Smooth muscle cell (in vitro differentiated cells): ENCODE measurements at regions not wholly inside any gene's neighbourhood (a gene's known extent, or its start where the extent isn't known, plus 50 kb on each side); places are given as distances from the start of the nearest gene placed in this dataset.

Source experiments
- DNase-seq: peaks from one replicate; lab custom pipeline; 2025; ENCODE audit not compliant: unreplicated experiment; lab: John Stamatoyannopoulos, UW
- H2AFZ ChIP-seq: fragments of 200-600 bp; sonication (generic); 2 replicates; pipeline ENCODE4 v1.6.0; 2016; ENCODE audit warnings: antibody characterized with exemption, low read depth, mild to moderate bottlenecking
- H3F3A ChIP-seq: fragments of 200-600 bp; sonication (generic); 2 replicates; pipeline ENCODE4 v1.6.0; 2017; ENCODE audit warnings: antibody characterized with exemption, low read depth
- H3K27ac ChIP-seq: fragments of 200-600 bp; sonication (generic); 2 replicates; pipeline ENCODE4 v1.5.1; 2016; ENCODE audit warnings: low read depth, mild to moderate bottlenecking
- H3K27me3 ChIP-seq: fragments of 200-600 bp; sonication (generic); 2 replicates; pipeline ENCODE4 v1.6.1; 2016; ENCODE audit warnings: low read depth, mild to moderate bottlenecking
- H3K36me3 ChIP-seq: fragments of 200-600 bp; sonication (generic); 2 replicates; pipeline ENCODE4 v1.5.1; 2016; ENCODE audit warnings: low read depth
- H3K4me1 ChIP-seq: fragments of 200-600 bp; sonication (generic); 2 replicates; pipeline ENCODE4 v1.5.1; 2016; ENCODE audit warnings: low read depth
- H3K4me2 ChIP-seq: fragments of 200-600 bp; sonication (generic); 2 replicates; pipeline ENCODE4 v1.6.0; 2016; ENCODE audit warnings: mild to moderate bottlenecking
- H3K4me3 ChIP-seq: fragments of 200-600 bp; sonication (generic); 2 replicates; pipeline ENCODE4 v1.5.1; 2016; ENCODE audit warnings: mild to moderate bottlenecking
- H3K79me2 ChIP-seq: fragments of 200-600 bp; sonication (generic); 2 replicates; pipeline ENCODE4 v1.6.0; 2016; ENCODE audit warnings: low read depth, mild to moderate bottlenecking
- H3K9ac ChIP-seq: fragments of 200-600 bp; sonication (generic); 2 replicates; pipeline ENCODE4 v1.6.0; 2016; ENCODE audit warnings: low read depth
- H3K9me3 ChIP-seq: fragments of 200-600 bp; sonication (generic); replicated peaks from 2 replicates; pipeline ENCODE4 v1.5.1; 2016; ENCODE audit warnings: low read depth
- H4K20me1 ChIP-seq: fragments of 200-600 bp; sonication (generic); 2 replicates; pipeline ENCODE4 v1.6.0; 2016; ENCODE audit warnings: low read depth
- WGBS: methylation state at CpG from one replicate; pipeline ENCODE4 v1.1.7; 2016; ENCODE audit warnings: low lambda C conversion rate; 5-methylcytosine and 5-hydroxymethylcytosine counted together
- TF ChIP-seq, protein P1 (sequence below): fragments of 200-600 bp; sonication (generic); IDR thresholded peaks from 2 replicates; pipeline ENCODE4 v1.5.1; 2017; ENCODE audit warnings: borderline replicate concordance, mild to moderate bottlenecking, antibody characterized with exemption; ENCODE audit not compliant: insufficient read depth, poor library complexity, severe bottlenecking

DNA sequence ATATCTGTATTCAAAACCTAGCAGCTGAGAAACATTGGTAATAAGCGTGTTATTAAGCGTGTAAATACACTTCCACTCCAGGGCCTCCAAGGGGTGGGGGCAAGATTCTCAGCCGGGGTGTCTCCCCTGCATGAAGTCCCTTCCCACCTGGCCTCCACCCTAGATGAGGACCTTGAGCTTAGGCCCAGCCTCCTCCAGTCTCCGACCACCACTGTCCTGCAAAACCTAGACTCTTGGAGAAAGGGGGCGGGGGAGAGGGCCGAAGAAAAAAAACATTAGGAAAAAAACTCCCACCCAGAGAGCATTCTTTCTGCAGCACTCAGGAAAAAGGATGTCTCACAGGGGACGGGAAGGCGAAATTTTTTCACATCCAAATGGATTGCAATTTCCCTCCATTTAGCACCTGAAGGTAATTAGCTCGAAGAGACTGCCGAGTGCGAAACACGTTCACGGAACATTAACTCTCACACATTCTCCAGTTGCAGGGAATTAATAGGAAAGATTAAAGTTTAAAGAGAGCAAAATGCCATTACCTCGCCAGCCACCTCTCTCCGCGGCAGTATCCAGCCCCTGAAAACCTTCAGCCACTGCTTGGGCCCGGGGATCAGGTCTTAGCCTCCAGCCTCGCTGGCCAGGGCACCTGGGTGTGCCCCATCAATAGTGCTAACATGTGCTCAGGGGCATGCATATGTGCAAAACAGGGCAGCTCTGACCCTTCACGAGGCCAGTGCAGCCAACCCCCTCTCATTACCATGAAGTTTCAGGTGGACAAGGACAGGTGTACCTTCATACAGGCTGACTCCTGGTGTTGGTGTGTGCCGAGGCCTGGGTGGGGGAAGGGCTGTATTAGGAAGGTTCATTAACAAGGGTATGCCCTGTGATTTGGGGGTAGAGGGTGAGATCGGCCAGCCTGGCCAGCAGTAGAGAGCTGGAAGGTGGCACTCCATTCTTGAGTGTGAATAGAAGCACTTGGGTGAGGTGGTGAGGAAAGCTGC lies 77.2 kb downstream of the HIF1AN start:
- H3K36me3 ChIP-seq = no peaks in the 10 kb centered on the region
- TF ChIP-seq, protein P1, sequence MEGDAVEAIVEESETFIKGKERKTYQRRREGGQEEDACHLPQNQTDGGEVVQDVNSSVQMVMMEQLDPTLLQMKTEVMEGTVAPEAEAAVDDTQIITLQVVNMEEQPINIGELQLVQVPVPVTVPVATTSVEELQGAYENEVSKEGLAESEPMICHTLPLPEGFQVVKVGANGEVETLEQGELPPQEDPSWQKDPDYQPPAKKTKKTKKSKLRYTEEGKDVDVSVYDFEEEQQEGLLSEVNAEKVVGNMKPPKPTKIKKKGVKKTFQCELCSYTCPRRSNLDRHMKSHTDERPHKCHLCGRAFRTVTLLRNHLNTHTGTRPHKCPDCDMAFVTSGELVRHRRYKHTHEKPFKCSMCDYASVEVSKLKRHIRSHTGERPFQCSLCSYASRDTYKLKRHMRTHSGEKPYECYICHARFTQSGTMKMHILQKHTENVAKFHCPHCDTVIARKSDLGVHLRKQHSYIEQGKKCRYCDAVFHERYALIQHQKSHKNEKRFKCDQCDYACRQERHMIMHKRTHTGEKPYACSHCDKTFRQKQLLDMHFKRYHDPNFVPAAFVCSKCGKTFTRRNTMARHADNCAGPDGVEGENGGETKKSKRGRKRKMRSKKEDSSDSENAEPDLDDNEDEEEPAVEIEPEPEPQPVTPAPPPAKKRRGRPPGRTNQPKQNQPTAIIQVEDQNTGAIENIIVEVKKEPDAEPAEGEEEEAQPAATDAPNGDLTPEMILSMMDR = no peak
- no peak overlapping the region for H3K27ac ChIP-seq
- H3K27me3 ChIP-seq = peaks cover 53% of the 10 kb centered on the region
- H3K9me3 ChIP-seq = no peaks in the 10 kb centered on the region
- H3K4me2 ChIP-seq = no peak overlapping the region
- H3K79me2 ChIP-seq = no peaks in the 10 kb centered on the region
- H3K9ac ChIP-seq = no peak overlapping the region
- H3K4me3 ChIP-seq = no peak overlapping the region
- no peak for DNase-seq
- no peaks in the 10 kb centered on the region for H3F3A ChIP-seq
- no peaks in the 10 kb centered on the region for H3K4me1 ChIP-seq
- no peak overlapping the region for H2AFZ ChIP-seq
- H4K20me1 ChIP-seq = no peaks in the 10 kb centered on the region
- WGBS = 87% methylated on average over 21 of the region's 21 CpGs

DNA sequence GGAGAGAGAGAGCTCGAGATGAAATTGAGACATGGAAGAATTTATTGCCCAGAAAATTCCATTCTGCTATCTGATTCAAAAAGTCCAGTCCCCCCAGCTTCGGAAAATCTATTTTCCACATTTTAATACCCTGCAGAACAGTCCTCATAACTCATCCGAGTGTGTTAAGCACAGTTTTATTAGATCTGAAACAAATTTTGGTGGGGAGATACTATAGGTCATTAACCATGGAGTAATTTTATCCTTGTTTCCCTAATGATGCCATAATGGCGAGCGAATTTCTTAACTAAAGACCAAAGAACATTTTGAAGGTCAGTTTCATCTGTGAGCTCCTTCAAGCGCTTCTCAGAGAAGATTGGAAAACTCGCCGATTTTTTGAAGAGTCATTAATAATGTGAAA lies 78.1 kb downstream of the HIF1AN start:
- Histone ChIP-seq H3K4me1 (no peaks in the 10 kb centered on the region), H3K9me3 (no peaks in the 10 kb centered on the region), H3K36me3 (no peaks in the 10 kb centered on the region), H3K79me2 (no peaks in the 10 kb centered on the region), H3F3A (no peaks in the 10 kb centered on the region), H3K4me3 (no peak overlapping the region), H2AFZ (no peak overlapping the region), H3K27ac (no peak overlapping the region), H3K4me2 (no peak overlapping the region), H4K20me1 (no peaks in the 10 kb centered on the region), H3K9ac (no peak overlapping the region), H3K27me3 (peaks cover 54% of the 10 kb centered on the region)
- no peak for DNase-seq
- TF ChIP-seq, protein P1 = no peak
- WGBS = 83% methylated on average over 8 of the region's 8 CpGs

DNA sequence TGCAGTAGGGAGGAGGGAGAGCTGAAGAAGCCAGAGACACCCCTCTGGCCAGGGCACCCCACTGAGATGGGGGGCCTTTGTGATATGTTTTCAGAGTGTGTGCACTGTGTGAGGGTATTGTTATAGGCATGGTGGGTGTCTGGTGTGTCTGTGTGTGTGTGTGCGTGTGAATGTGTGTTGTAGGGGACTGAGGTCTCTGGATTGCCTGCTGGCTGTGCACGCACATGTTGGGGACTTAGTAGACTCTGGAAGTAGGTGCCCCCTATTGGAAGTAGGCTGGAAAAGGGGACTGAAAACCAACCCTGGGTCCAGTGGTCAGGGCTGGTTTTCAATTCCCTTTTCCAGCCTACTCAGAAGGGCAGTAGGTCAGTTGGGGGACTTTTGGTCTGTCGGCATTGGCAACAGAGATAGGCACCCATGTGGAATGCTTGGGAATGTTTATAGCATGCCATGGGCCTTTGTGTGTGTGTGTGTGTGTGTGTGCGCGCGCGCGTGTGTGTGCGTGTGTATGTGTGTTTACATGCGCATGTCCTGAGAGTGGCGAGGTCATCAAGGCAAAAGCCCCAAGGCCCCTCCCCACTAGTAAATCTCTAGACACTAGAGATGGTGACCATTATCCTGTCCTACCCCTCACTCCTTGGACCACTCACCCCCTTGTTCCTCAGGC lies 78.8 kb downstream of the HIF1AN start:
- WGBS = 82% methylated on average over 11 of the region's 11 CpGs
- Histone ChIP-seq H3K9ac (no peak overlapping the region), H3K27me3 (peaks cover 51% of the 10 kb centered on the region), H3F3A (no peaks in the 10 kb centered on the region), H4K20me1 (no peaks in the 10 kb centered on the region), H3K27ac (no peak overlapping the region), H3K4me2 (no peak overlapping the region), H3K36me3 (no peaks in the 10 kb centered on the region), H2AFZ (no peak overlapping the region), H3K79me2 (no peaks in the 10 kb centered on the region), H3K4me3 (no peak overlapping the region), H3K4me1 (no peaks in the 10 kb centered on the region), H3K9me3 (no peaks in the 10 kb centered on the region)
- TF ChIP-seq, protein P1 = no peak
- DNase-seq = no peak
